CD14-positive monocyte (primary cell): ENCODE measurements at regions not wholly inside any gene's neighbourhood (a gene's known extent, or its start where the extent isn't known, plus 50 kb on each side); places are given as distances from the start of the nearest gene placed in this dataset.

Source experiments
- DNase-seq, 3 donors: peaks; one replicate each; pipeline ENCODE4 v3.0.0-alpha.2; 2011 to 2022
- H2AFZ ChIP-seq: 2 replicates; pipeline ENCODE4 v1.6.0; 2012; ENCODE audit warnings: mild to moderate bottlenecking, low read depth, low read length, inconsistent platforms; ENCODE audit not compliant: insufficient read depth, poor library complexity, severe bottlenecking
- H3K27ac ChIP-seq, 2 donors: 1 replicate in 1 of 2; 2 replicates in 1 of 2; pipeline ENCODE4 v1.5.1; 2012 to 2013; ENCODE audit warnings: low read length in 2 of 2, control low read depth in 1 of 2, inconsistent platforms in 1 of 2, low read depth in 1 of 2, mild to moderate bottlenecking in 1 of 2
- H3K27me3 ChIP-seq, 2 donors: one replicate each; pipeline versions ENCODE4 v1.6.0 to v1.6.1; 2011 to 2013; ENCODE audit warnings: low read length in 2 of 2; ENCODE audit not compliant: control insufficient read depth in 2 of 2, insufficient read depth in 2 of 2
- H3K36me3 ChIP-seq, 2 donors: replicated peaks in 1 of 2; 1 replicate in 1 of 2; 2 replicates in 1 of 2; pipeline versions ENCODE4 v1.5.1 to v1.6.1; 2012 to 2013; ENCODE audit warnings: low read length in 2 of 2, control low read depth in 1 of 2, inconsistent platforms in 1 of 2, mild to moderate bottlenecking in 1 of 2; ENCODE audit not compliant: insufficient read depth in 2 of 2, control insufficient read depth in 1 of 2
- H3K4me1 ChIP-seq, 2 donors: 1 replicate in 1 of 2; 2 replicates in 1 of 2; pipeline versions ENCODE4 v1.5.1 to v1.6.1; 2012 to 2013; ENCODE audit warnings: low read length in 2 of 2, control low read depth in 1 of 2, inconsistent platforms in 1 of 2, mild to moderate bottlenecking in 1 of 2, moderate library complexity in 1 of 2; ENCODE audit not compliant: insufficient read depth in 2 of 2, control insufficient read depth in 1 of 2
- H3K4me2 ChIP-seq: replicated peaks from 2 replicates; pipeline ENCODE3; 2012; ENCODE audit warnings: low read length, moderate library complexity, mild to moderate bottlenecking; ENCODE audit not compliant: poor library complexity, severe bottlenecking; ENCODE audit errors: extremely low read depth
- H3K4me3 ChIP-seq, 3 experiments: fragments of 200-600 bp in 1 of 3; sonication (generic) in 1 of 3; replicated peaks in 1 of 3; 1 replicate in 2 of 3; 2 replicates in 1 of 3; pipeline ENCODE4 v1.5.1; 2011 to 2013; ENCODE audit warnings: low read length in 3 of 3, mild to moderate bottlenecking in 3 of 3, control low read depth in 2 of 3, low read depth in 2 of 3, inconsistent platforms in 1 of 3, moderate library complexity in 1 of 3
- H3K79me2 ChIP-seq: 2 replicates; pipeline ENCODE4 v1.6.0; 2012; ENCODE audit warnings: mild to moderate bottlenecking, control low read depth, inconsistent platforms, low read length, moderate library complexity; ENCODE audit not compliant: insufficient read depth
- H3K9ac ChIP-seq: 2 replicates; pipeline ENCODE4 v1.6.0; 2017; ENCODE audit warnings: low read length, mild to moderate bottlenecking; ENCODE audit not compliant: insufficient read depth, poor library complexity, severe bottlenecking
- H3K9me3 ChIP-seq, 2 donors: replicated peaks in 1 of 2; 1 replicate in 1 of 2; 2 replicates in 1 of 2; pipeline versions ENCODE4 v1.5.1 to v1.6.1; 2012 to 2013; ENCODE audit warnings: low read length in 2 of 2, control low read depth in 1 of 2; ENCODE audit not compliant: control insufficient read depth in 1 of 2, insufficient read depth in 1 of 2
- H4K20me1 ChIP-seq: 2 replicates; pipeline ENCODE4 v1.6.0; 2012; ENCODE audit warnings: mild to moderate bottlenecking, low read length, control low read depth, moderate library complexity; ENCODE audit not compliant: insufficient read depth
- H3K27ac Mint-ChIP-seq, 7 donors: one replicate each; pipeline ENCODE4 v1.8.0; 2020; ENCODE audit warnings: mild to moderate bottlenecking in 7 of 7, mixed read lengths in 7 of 7, moderate library complexity in 6 of 7, inconsistent platforms in 2 of 7
- H3K27me3 Mint-ChIP-seq, 3 donors: one replicate each; pipeline ENCODE4 v1.8.0; 2021 to 2022; ENCODE audit warnings: low read depth in 3 of 3, mild to moderate bottlenecking in 3 of 3, mixed read lengths in 3 of 3, moderate library complexity in 3 of 3, inconsistent platforms in 1 of 3
- H3K36me3 Mint-ChIP-seq, 2 donors: one replicate each; pipeline ENCODE4 v1.8.0; 2020; ENCODE audit warnings: mixed read lengths in 2 of 2, inconsistent platforms in 1 of 2, mild to moderate bottlenecking in 1 of 2
- H3K4me1 Mint-ChIP-seq: one replicate; pipeline ENCODE4 v1.8.0; 2020; ENCODE audit warnings: mild to moderate bottlenecking, mixed read lengths
- H3K4me3 Mint-ChIP-seq, 2 donors: one replicate each; pipeline ENCODE4 v1.8.0; 2020; ENCODE audit warnings: mild to moderate bottlenecking in 2 of 2, mixed read lengths in 2 of 2, moderate library complexity in 1 of 2
- H3K9me3 Mint-ChIP-seq, 7 donors: one replicate each; pipeline ENCODE4 v1.8.0; 2020 to 2022; ENCODE audit warnings: mixed read lengths in 7 of 7, mild to moderate bottlenecking in 6 of 7, moderate library complexity in 6 of 7, inconsistent platforms in 2 of 7
- CTCF ChIP-seq: fragments of 200-600 bp; IDR thresholded peaks from one replicate; pipeline ENCODE4 v1.8.0; 2022; ENCODE audit warnings: antibody characterized with exemption, mild to moderate bottlenecking
- WGBS: methylation state at CpG from one replicate; pipeline ENCODE4 v1.1.5; 2013; ENCODE audit warnings: missing lambda C conversion rate; ENCODE audit not compliant: insufficient coverage; 5-methylcytosine and 5-hydroxymethylcytosine counted together
- intact Hi-C, 2 donors: fragments of 100-400 bp; cut with micrococcal nuclease; formaldehyde crosslinking; loops; one replicate each; pipeline versions ENCODE4 v1.15.0 to v1.15.1; 2023

- Histone ChIP-seq H3K9me3 (no peaks in the 10 kb centered on the region), H3K36me3 (no peaks in the 10 kb centered on the region), H3K27ac (no peak overlapping the region), H3K79me2 (no peaks in the 10 kb centered on the region), H3K4me1 (no peaks in the 10 kb centered on the region), H3K4me2 (no peak overlapping the region), H3K9ac (no peak overlapping the region), H3K27me3 (no peaks in the 10 kb centered on the region), H4K20me1 (no peaks in the 10 kb centered on the region), H3K4me3 (no peak overlapping the region), H2AFZ (no peak overlapping the region)
- no CpG with 5 or more reads among the region's 2 CpGs for WGBS
- peaks cover 0 to 10% (median 4%) of the 10 kb centered on the region in 7 donors for H3K9me3 Mint-ChIP-seq
- no peak overlapping the region for H3K4me3 Mint-ChIP-seq
- DNase-seq: no peak
- no peak for TF ChIP-seq CTCF
- no peaks in the 10 kb centered on the region for H3K27me3 Mint-ChIP-seq
- intact Hi-C loops: no loop called here
- H3K27ac Mint-ChIP-seq: no peak overlapping the region
- no peaks in the 10 kb centered on the region for H3K36me3 Mint-ChIP-seq
- H3K4me1 Mint-ChIP-seq: no peaks in the 10 kb centered on the region
Observed at GRCh38 chr9:80292231-80292630, 720.5 kb downstream of the TLE4 start.

GRCh38 chr9:80285326-80285725 lies 713.6 kb downstream of the TLE4 start:
- Histone ChIP-seq H3K4me1 (no peaks in the 10 kb centered on the region), H3K4me2 (no peak overlapping the region), H2AFZ (no peak overlapping the region), H3K27me3 (no peaks in the 10 kb centered on the region), H3K9ac (no peak overlapping the region), H3K9me3 (no peaks in the 10 kb centered on the region), H3K27ac (no peak overlapping the region), H4K20me1 (no peaks in the 10 kb centered on the region), H3K79me2 (no peaks in the 10 kb centered on the region), H3K4me3 (no peak overlapping the region), H3K36me3 (no peaks in the 10 kb centered on the region)
- no peak for DNase-seq
- H3K9me3 Mint-ChIP-seq: peaks cover 0 to 4% (median 0%) of the 10 kb centered on the region in 7 donors
- no peaks in the 10 kb centered on the region for H3K4me1 Mint-ChIP-seq
- H3K27ac Mint-ChIP-seq: no peak overlapping the region
- peaks cover 0 to 1% (median 0%) of the 10 kb centered on the region in 3 donors for H3K27me3 Mint-ChIP-seq
- H3K36me3 Mint-ChIP-seq: no peaks in the 10 kb centered on the region
- TF ChIP-seq CTCF: no peak
- no CpG with 5 or more reads among the region's 2 CpGs for WGBS
- H3K4me3 Mint-ChIP-seq: no peak overlapping the region
- intact Hi-C loops: no loop called here
